Ishikawa (cell line): ENCODE measurements at regions not wholly inside any gene's neighbourhood (a gene's known extent, or its start where the extent isn't known, plus 50 kb on each side); places are given as distances from the start of the nearest gene placed in this dataset.

Source experiments
- CEBPB ChIP-seq: IDR thresholded peaks from 2 replicates; pipeline ENCODE4 v1.6.1; 2012
- CREB1 ChIP-seq: IDR thresholded peaks from 2 replicates; pipeline ENCODE4 v1.6.1; 2012; ENCODE audit warnings: low read depth
- EGR1 ChIP-seq: IDR thresholded peaks from 2 replicates; pipeline ENCODE4 v1.6.1; 2012
- EP300 ChIP-seq: IDR thresholded peaks from 2 replicates; pipeline ENCODE4 v1.6.1; 2012; ENCODE audit warnings: borderline replicate concordance
- FOXM1 ChIP-seq: IDR thresholded peaks from 2 replicates; pipeline ENCODE4 v1.6.1; 2012; ENCODE audit warnings: low read depth, borderline replicate concordance
- NFIC ChIP-seq: IDR thresholded peaks from 2 replicates; pipeline ENCODE4 v1.6.1; 2012
- RAD21 ChIP-seq: IDR thresholded peaks from 2 replicates; pipeline ENCODE4 v1.6.1; 2012; ENCODE audit warnings: low read depth
- REST ChIP-seq: IDR thresholded peaks from 2 replicates; pipeline ENCODE4 v1.6.1; 2012; ENCODE audit warnings: low read depth, mild to moderate bottlenecking
- TAF1 ChIP-seq: IDR thresholded peaks from 2 replicates; pipeline ENCODE4 v1.6.1; 2012; ENCODE audit warnings: low read depth, mild to moderate bottlenecking
- TCF12 ChIP-seq: IDR thresholded peaks from 2 replicates; pipeline ENCODE4 v1.6.1; 2012; ENCODE audit warnings: low read depth
- TEAD4 ChIP-seq: IDR thresholded peaks from 2 replicates; pipeline ENCODE4 v1.6.1; 2012
- YY1 ChIP-seq: IDR thresholded peaks from 2 replicates; pipeline ENCODE4 v1.6.1; 2012; ENCODE audit warnings: low read depth
- TF ChIP-seq, protein P1 (sequence below): IDR thresholded peaks from 2 replicates; pipeline ENCODE4 v1.6.1; 2012
- TF ChIP-seq, protein P2 (sequence below): IDR thresholded peaks from 2 replicates; pipeline ENCODE4 v1.6.1; 2012

DNA sequence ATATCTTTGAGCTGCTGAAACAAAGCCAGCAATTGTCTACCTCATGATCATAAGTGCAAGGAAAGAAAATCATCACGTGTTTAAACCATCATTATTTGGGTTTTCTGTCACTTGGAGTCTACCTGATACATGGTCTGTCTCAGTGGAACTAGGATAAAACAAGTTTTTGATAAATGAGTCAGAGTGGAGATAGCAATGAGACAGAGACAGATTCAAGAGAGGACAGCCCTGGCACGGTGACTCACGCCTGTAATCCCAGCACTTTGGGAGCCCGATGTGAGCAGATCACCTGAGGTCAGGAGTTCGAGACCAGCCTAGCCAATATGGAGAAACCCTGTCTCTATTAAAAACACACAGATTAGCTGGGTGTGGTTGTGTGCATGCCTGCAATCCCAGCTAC, 93.8 kb downstream of the PMAIP1 start:
- TF ChIP-seq EGR1 (no peak), EP300 (no peak), TAF1 (no peak), FOXM1 (no peak), CREB1 (no peak), RAD21 (no peak), CEBPB (no peak), NFIC (no peak), YY1 (no peak), REST (no peak), TCF12 (no peak), TEAD4 (no peak)
- TF ChIP-seq, protein P1, sequence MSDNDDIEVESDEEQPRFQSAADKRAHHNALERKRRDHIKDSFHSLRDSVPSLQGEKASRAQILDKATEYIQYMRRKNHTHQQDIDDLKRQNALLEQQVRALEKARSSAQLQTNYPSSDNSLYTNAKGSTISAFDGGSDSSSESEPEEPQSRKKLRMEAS = no peak
- TF ChIP-seq, protein P2, sequence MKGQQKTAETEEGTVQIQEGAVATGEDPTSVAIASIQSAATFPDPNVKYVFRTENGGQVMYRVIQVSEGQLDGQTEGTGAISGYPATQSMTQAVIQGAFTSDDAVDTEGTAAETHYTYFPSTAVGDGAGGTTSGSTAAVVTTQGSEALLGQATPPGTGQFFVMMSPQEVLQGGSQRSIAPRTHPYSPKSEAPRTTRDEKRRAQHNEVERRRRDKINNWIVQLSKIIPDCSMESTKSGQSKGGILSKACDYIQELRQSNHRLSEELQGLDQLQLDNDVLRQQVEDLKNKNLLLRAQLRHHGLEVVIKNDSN = no peak
